ENCODE measurements at regions not wholly inside any gene's neighbourhood (a gene's known extent, or its start where the extent isn't known, plus 50 kb on each side); places are given as distances from the start of the nearest gene placed in this dataset.

- no peak for TF ChIP-seq CTCF (IDR thresholded peaks at IDR 0.05)
- no peak for TF ChIP-seq POLR2A (IDR thresholded peaks at IDR 0.05)
Observed at GRCh38 chr10:8489232-8489631, 434.7 kb downstream of the GATA3 start.

Measured in thyroid gland (tissue), 4 donors.